GM23338 (cell line): ENCODE measurements at regions not wholly inside any gene's neighbourhood (a gene's known extent, or its start where the extent isn't known, plus 50 kb on each side); places are given as distances from the start of the nearest gene placed in this dataset.
A peak's percentile ranks its signal among the peaks of the same experiment; 100 is the strongest.

Experiments
- CTCF ChIP-seq, 2 experiments: fragments of 200-600 bp in 1 of 2; sonication (generic) in 1 of 2; conservative IDR thresholded peaks; 2 replicates each; pipeline versions ENCODE4 v1.5.1 to v1.6.1; 2016 to 2017; ENCODE audit warnings: antibody characterized with exemption in 2 of 2, low read depth in 2 of 2, mild to moderate bottlenecking in 2 of 2, moderate library complexity in 1 of 2
- ETS1 ChIP-seq: IDR thresholded peaks from 2 replicates; pipeline ENCODE4 v1.6.1; 2016; ENCODE audit warnings: antibody characterized with exemption
- EZH2 ChIP-seq: fragments of 200-600 bp; sonication (generic); IDR thresholded peaks from one replicate; pipeline ENCODE4 v1.8.0; 2017; ENCODE audit warnings: antibody characterized with exemption, mild to moderate bottlenecking, low read depth; ENCODE audit not compliant: unreplicated experiment
- EZH2phosphoT487 ChIP-seq: fragments of 200-600 bp; sonication (generic); IDR thresholded peaks from one replicate; pipeline ENCODE4 v1.8.1; 2018; ENCODE audit warnings: antibody characterized with exemption; ENCODE audit not compliant: unreplicated experiment
- POLR2AphosphoS5 ChIP-seq: IDR thresholded peaks from 2 replicates; pipeline ENCODE4 v1.6.1; 2016; ENCODE audit warnings: antibody characterized with exemption, low read depth
- REST ChIP-seq: IDR thresholded peaks from one replicate; pipeline ENCODE4 v1.6.1; 2018; ENCODE audit warnings: antibody characterized with exemption; ENCODE audit not compliant: unreplicated experiment

GRCh38 chr12:62995097-62995496 is 60.1 kb upstream of the PPM1H start:
- TF ChIP-seq CTCF (conservative IDR thresholded peaks at IDR 0.05; ENCODE audit: low read depth in 2 of 2) (peak; percentile 40 to 46), REST (no peak), EZH2phosphoT487 (no peak), POLR2AphosphoS5 (no peak), EZH2 (no peak), ETS1 (no peak)
